ENCODE measurements at regions not wholly inside any gene's neighbourhood (a gene's known extent, or its start where the extent isn't known, plus 50 kb on each side); places are given as distances from the start of the nearest gene placed in this dataset.

DNA sequence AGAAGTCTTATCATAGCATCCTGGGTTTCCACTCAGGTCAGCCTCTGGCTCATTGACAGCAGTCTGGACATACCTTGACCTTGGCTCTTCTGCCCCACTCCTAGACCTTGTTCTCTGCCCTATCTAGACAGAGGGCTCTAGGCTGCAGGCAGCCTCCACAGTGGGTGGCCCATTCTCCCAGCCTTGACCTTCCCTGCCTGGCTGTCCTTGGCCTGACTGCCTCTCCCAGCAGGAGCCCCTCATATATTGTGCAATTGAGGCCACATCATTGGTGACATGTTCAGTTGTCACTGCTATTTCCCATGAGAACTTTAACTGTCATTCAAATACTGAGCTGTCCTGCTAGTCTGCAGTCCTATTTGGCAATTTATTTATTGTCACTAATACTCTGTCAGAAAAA, 503.4 kb downstream of the PLXNA4 start:
- TF ChIP-seq, protein P1, sequence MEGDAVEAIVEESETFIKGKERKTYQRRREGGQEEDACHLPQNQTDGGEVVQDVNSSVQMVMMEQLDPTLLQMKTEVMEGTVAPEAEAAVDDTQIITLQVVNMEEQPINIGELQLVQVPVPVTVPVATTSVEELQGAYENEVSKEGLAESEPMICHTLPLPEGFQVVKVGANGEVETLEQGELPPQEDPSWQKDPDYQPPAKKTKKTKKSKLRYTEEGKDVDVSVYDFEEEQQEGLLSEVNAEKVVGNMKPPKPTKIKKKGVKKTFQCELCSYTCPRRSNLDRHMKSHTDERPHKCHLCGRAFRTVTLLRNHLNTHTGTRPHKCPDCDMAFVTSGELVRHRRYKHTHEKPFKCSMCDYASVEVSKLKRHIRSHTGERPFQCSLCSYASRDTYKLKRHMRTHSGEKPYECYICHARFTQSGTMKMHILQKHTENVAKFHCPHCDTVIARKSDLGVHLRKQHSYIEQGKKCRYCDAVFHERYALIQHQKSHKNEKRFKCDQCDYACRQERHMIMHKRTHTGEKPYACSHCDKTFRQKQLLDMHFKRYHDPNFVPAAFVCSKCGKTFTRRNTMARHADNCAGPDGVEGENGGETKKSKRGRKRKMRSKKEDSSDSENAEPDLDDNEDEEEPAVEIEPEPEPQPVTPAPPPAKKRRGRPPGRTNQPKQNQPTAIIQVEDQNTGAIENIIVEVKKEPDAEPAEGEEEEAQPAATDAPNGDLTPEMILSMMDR (IDR thresholded peaks at IDR 0.05), result no peak
- Mint-ChIP-seq H3K27ac (no peak overlapping the region), H3K9me3 (no peaks in the 10 kb centered on the region), H3K27me3 (peaks cover 6% of the 10 kb centered on the region), H3K4me3 (no peak overlapping the region), H3K36me3 (ENCODE audit: low read depth) (no peaks in the 10 kb centered on the region), H3K4me1 (ENCODE audit: low read depth) (no peaks in the 10 kb centered on the region)
- ChIA-PET POLR2A (no interaction called here), CTCF (no interaction called here)
- intact Hi-C loops (cut with micrococcal nuclease), result no loop called here
- no peak for DNase-seq
- no peak for ATAC-seq

DNA sequence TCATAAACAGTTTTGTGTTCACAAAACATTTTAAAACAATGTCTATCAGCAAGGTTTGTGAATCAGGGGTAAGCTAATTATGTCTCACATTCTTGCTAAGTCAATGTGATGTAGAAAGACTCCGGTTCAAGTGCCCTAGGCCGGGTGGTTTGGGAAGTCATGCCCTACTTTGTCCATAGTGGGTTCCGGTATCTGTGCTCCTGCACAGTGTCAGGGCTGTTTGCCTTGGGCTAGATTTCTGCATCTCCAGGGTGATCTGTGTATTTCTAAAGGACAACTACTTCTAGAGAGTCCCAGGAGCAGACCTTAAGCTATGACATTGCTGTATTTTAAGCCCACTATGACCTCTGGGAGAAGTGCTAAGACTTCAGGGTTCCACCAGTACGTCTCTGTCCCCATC, 504.1 kb downstream of the PLXNA4 start:
- TF ChIP-seq, protein P1 (IDR thresholded peaks at IDR 0.05), result no peak
- Mint-ChIP-seq H3K4me1 (ENCODE audit: low read depth) (no peaks in the 10 kb centered on the region), H3K36me3 (ENCODE audit: low read depth) (no peaks in the 10 kb centered on the region), H3K4me3 (no peak overlapping the region), H3K27me3 (peaks cover 6% of the 10 kb centered on the region), H3K9me3 (no peaks in the 10 kb centered on the region), H3K27ac (no peak overlapping the region)
- DNase-seq, result no peak
- ChIA-PET CTCF (no interaction called here), POLR2A (no interaction called here)
- intact Hi-C loops (cut with micrococcal nuclease), result no loop called here
- ATAC-seq, result no peak

DNA sequence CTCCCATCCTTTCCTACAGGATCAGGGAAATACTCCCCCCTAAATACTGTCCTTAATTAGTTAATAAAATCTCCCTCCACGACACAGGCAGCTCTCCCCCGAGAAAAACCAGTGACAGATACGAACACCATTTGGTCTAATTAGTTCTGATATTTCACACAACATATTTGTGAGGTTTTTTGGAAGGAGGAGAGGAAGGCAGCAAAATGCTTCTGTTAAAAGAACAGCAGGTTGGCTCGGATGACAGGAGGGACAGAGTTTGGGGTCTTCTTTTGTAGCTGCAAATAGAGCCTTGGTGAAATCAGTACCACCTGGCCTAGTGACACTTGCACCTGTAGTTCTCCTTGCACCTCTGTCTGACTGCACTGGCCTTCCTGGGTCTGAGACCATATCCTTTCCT, 507.0 kb downstream of the PLXNA4 start:
- Mint-ChIP-seq H3K4me1 (ENCODE audit: low read depth) (no peaks in the 10 kb centered on the region), H3K4me3 (no peak overlapping the region)
- intact Hi-C loops (cut with micrococcal nuclease), result no loop called here

DNA sequence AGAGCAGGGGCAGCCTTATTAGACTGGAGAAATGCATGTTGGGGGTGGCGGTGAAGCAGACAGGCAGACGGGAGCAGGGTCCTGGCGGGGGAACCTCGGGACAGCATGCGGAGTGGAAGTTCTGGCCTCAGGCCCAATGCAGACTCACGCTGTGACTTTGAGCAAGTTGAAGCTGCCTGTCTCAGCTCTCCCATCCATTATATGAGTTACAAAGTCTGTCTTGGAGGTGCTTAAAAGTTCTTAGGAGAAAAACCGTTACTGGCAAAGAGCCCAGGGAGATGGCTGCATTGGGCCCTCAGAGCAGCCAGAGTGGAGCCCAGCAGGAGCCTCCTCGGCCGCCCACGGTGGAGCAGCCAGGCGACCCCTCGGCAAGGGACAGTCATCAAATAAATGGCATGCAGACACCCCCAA, 509.5 kb downstream of the PLXNA4 start:
- CTCF ChIA-PET, result interaction anchor here (1.0 kb wide), 1 partner anchor 12 kb away, joined by 3 read pairs; no protein-coding TSS in a partner anchor
- no peaks in the 10 kb centered on the region for H3K36me3 Mint-ChIP-seq (ENCODE audit: low read depth)
- H3K27ac Mint-ChIP-seq, result no peak overlapping the region
- no peaks in the 10 kb centered on the region for H3K9me3 Mint-ChIP-seq
- POLR2A ChIA-PET, result no interaction called here
- no peak overlapping the region for H3K4me3 Mint-ChIP-seq
- no peaks in the 10 kb centered on the region for H3K4me1 Mint-ChIP-seq (ENCODE audit: low read depth)
- TF ChIP-seq, protein P1 (IDR thresholded peaks at IDR 0.05), result no peak
- DNase-seq, result no peak
- intact Hi-C loops (cut with micrococcal nuclease), result no loop called here
- H3K27me3 Mint-ChIP-seq, result peaks cover 9% of the 10 kb centered on the region
- ATAC-seq, result no peak

More for the DNA sequence above, 507.0 kb downstream of the PLXNA4 start:
- CTCF ChIA-PET, result no interaction called here
- POLR2A ChIA-PET, result no interaction called here
- DNase-seq, result no peak
- TF ChIP-seq, protein P1 (IDR thresholded peaks at IDR 0.05), result no peak
- Mint-ChIP-seq H3K9me3 (no peaks in the 10 kb centered on the region), H3K27me3 (peaks cover 4% of the 10 kb centered on the region), H3K36me3 (ENCODE audit: low read depth) (no peaks in the 10 kb centered on the region), H3K27ac (no peak overlapping the region)
- ATAC-seq, result no peak

DNA sequence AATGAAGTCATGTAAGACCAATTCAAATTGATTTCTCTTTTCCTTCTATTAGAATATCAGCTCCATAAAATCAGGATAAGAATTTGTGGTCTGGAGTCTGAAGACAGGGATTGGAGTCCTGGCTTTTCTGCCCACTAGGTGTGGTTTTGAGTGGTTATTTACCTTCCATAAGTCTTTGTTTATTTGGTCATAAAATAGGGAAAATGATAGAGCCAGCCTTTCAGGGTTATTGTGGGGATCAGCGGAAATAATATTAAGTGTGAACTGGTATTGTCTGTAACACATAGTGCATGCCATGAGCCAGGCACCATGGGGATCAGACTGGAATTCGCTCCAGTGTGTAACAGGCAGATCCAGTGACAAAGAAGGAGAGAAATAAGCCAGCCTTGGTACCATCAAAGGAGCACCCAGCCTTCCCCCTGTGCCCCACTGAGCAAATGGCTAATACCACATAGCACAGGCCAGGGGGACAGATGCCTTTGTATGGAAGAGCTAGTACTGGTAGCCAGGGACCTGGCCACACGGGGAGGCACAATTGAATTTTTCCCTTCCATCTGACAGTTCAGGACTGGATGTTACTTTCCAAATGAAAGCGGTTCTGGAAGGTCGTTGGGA, 509.7 kb upstream of the PODXL start:
- Mint-ChIP-seq H3K27ac (no peak overlapping the region), H3K36me3 (ENCODE audit: low read depth) (no peaks in the 10 kb centered on the region), H3K9me3 (no peaks in the 10 kb centered on the region), H3K4me3 (no peak overlapping the region), H3K4me1 (ENCODE audit: low read depth) (no peaks in the 10 kb centered on the region), H3K27me3 (peaks cover 9% of the 10 kb centered on the region)
- DNase-seq (no peak), ATAC-seq (no peak)
- ChIA-PET POLR2A (no interaction called here), CTCF (no interaction called here)
- intact Hi-C loops (cut with micrococcal nuclease), result no loop called here
- TF ChIP-seq, protein P1 (IDR thresholded peaks at IDR 0.05), result no peak

Data from activated CD8-positive, alpha-beta T cell treated with anti-CD3 and anti-CD28 coated beads for 36 hours (primary cell).